Femur (tissue), 1 donor: ENCODE measurements at regions not wholly inside any gene's neighbourhood (a gene's known extent, or its start where the extent isn't known, plus 50 kb on each side); places are given as distances from the start of the nearest gene placed in this dataset.
"Not testable (repeated sequence)": the region's sequence is repeated elsewhere in the genome, so short reads cannot be mapped to it uniquely, and the experiment has no call there.

Experiments used
- DNase-seq: peaks from one replicate; pipeline ENCODE4 v3.0.0-alpha.2; 2017

DNA sequence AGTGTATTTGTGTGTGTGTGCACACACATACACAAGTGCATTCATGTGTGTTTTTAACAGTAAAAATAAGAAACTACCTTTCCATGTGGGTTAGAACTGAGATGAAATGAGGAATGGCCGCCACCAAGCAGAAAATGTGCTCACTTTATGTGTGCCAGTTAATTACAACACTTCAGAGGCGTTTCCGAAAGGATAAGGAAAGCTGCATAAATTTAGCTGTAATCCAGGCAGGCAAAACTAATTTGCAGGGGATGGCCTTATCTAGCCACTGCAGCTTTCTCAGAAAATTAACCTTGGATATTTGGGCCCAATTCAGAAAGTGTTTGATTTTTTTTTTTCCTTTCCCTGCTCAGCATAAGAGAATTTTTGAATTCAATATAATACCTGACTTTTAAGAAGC lies 328.8 kb upstream of the PHF14 start:
- DNase-seq, result no peak

DNA sequence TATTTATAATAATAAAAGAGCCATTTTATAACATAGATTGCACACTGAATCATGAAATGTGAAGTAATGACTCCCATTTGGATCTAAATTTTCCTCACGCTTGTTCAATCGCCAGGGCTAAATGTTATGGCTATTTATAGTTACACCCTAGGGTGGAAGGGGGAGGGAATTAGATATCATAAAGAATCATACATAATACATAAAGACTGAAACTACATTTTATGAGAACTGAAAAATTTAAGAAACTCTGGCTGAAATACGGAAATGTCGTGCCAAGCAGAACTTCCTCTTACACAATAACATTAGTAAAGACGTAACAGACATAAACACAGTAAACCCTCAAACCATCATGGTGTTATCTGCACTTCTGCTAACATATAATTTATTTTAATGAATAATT lies 327.5 kb upstream of the PHF14 start:
- DNase-seq, result no peak

- DNase-seq, result no peak
Observed at GRCh38 chr7:10648289-10648688, 325.4 kb upstream of the PHF14 start.

DNA sequence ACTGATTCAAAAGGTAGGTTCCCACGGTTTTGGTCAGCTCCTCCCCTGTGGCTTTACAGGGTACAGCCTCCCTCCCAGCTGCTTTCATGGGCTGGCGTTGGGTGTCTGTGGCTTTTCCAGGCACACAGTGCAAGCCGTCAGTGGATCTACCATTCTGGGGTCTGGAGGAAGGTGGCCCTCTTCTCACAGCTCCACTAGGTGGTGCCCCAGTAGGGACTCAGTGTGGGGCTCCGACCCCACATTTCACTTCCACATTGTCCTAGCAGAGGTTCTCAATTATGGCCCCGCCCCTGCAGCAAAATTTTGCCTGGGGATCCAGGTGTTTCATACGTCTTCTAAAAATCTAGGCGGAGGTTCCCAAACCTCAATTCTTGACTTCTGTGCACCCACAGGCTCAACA lies 324.6 kb upstream of the PHF14 start:
- not testable (repeated sequence) for DNase-seq

- no peak for DNase-seq
Observed at GRCh38 chr7:10655031-10655430, 318.6 kb upstream of the PHF14 start.

- no peak for DNase-seq
Observed at GRCh38 chr7:10657201-10657600, 316.5 kb upstream of the PHF14 start.

DNA sequence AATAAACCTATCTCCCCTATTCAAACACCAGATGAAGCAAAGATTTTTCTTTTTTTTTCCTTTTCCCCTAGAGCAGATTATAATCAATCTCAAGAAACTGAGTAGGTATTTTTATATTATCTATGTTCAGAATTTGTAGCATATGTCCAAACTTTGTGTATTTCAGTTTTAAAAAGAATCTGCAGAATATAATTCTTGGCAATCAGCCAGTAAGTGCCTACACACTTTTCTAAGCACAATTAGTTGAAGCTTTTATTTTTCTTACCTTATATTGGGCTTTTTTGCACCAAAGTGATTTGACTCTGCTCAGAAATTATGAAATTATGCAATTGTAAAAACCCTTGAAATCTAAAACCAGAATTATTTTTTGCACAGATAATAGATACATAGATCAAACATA lies 315.8 kb upstream of the PHF14 start:
- DNase-seq, result no peak

GRCh38 chr7:10662491-10662890 lies 311.2 kb upstream of the PHF14 start:
- DNase-seq, result no peak

DNA sequence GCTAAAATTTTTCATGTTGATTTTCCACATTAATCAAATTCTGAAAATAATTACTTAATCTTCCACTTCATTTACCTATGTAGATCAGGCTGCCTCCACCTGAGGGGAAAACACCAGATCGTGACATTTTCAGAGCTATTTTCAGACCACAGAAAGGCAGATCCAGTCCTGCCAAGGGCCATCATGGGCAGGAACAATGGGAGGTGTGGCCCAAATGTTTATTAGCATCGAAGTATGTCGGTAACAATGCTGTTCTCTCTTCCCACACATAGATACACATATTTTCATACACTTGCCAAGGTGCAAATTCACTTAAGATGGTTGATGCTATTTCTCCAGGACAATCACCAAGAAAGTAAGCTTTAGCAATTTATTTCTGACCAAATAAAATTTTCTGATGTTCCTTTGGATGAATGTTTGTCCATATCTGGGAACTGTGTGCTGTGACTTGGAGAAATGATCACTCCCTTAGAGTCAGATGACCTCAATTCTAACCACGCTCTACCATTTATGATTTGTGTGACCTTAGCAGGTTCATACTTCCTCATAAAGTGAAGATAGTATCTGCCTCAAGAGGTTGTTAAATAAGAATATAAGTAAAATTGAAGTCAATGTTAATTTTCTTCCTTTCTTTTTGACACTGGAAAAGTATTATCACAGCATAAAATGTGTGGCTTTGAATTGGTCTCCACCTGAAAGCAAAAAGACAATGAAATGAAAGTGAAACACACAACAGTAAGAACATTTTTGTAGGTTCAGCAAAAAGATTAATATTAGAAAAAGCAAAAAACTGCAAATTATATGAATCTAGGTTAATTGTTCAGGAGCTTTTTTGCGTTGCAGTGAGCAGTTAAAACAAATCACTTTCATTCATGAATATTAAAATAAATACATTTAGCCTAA lies 310.4 kb upstream of the PHF14 start:
- DNase-seq, result no peak

DNA sequence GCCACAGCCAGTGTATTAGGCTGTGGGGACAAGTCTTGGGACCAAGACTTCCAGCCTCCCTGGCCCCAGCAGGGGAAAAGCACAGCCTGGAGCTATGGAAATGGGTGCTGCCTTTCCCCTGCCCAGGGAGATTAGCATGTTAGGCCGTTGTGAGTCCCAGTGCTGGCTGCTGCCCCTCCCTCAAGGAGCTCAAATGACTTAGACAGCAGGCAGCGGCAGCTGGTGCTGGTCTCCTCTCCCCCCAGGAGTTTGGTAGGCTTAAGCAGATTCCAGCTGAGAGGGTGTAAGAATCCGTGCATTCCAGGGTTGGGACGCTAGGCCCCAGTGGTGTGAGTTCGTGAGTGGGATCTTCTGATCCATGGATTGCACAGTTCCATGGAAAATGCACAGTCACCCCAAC lies 301.5 kb upstream of the PHF14 start:
- no peak for DNase-seq

DNA sequence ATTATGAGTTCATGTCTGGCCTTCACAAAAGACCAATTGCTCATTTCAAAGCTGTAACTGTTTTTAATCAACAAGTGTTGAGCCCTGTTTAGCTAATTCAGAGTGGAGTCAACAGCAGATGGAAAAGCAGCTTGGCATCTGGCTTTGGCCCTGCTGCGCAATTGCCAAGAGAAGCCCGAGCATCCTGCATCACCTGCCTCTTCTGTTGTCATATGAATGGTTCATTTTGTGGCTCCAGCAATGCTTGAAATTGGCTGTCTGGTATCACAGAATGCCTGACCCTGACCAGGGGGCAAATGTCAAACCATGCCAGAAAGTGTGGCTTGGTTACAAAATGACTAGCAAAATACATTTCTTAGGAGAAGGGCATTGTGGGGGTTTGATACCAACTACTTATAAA lies 296.5 kb upstream of the PHF14 start:
- DNase-seq, result no peak

DNA sequence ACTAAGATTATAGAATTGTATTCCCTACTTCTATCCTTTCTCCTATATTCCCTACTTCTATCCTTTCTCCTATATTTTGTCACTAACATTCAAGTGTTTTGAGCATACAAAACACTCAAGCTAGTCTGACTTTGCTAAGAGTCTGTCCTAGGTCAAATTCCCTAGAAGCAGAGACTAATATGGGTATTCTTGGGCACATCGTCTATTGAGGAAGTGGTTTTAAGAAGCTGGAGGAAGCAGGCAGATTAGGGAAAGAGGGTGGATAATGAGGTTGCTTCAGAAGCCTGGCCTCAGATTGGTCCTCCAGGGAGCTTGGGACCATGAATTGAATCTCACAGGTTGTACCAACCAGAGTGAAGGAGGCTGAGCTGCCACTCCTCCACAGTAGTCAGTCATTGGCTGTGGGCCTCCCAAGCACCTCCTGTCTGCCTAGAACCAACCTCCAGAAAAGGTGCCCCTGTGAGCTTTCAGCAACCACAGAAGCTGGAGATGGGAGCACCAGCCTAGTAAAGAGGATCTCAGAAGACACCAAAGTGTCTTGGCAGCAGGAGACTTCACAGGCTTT lies 295.9 kb upstream of the PHF14 start:
- DNase-seq, result no peak

- no peak for DNase-seq
Observed at GRCh38 chr7:10684606-10685005, 289.1 kb upstream of the PHF14 start.

- no peak for DNase-seq
Observed at GRCh38 chr7:10685040-10685439, 288.6 kb upstream of the PHF14 start.

GRCh38 chr7:10688544-10688943 lies 285.1 kb upstream of the PHF14 start:
- DNase-seq, result no peak

- DNase-seq, result no peak
Observed at GRCh38 chr7:10696064-10696463, 277.6 kb upstream of the PHF14 start.

DNA sequence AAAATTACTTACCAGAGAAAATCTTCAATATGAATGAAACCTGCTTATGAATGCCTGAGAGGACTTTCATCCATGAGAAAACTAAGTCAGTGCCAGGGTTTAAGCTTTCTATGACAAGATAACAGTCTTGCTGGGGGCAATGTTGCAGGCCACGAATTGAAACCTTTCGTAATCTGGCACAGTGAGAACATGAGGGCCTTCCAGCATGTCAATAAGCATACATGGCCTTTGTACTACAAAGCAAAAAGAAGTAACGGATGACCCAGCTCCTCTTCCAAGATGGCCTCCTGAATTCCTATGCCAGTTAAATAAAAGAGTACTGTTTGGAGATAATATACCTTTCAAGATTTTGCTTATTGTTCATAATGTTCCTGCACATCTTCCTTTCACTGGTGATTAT lies 270.6 kb upstream of the PHF14 start:
- no peak for DNase-seq

- DNase-seq, result no peak
Observed at GRCh38 chr7:10703981-10704380, 269.7 kb upstream of the PHF14 start.

GRCh38 chr7:10704653-10705052 lies 269.0 kb upstream of the PHF14 start:
- no peak for DNase-seq

DNA sequence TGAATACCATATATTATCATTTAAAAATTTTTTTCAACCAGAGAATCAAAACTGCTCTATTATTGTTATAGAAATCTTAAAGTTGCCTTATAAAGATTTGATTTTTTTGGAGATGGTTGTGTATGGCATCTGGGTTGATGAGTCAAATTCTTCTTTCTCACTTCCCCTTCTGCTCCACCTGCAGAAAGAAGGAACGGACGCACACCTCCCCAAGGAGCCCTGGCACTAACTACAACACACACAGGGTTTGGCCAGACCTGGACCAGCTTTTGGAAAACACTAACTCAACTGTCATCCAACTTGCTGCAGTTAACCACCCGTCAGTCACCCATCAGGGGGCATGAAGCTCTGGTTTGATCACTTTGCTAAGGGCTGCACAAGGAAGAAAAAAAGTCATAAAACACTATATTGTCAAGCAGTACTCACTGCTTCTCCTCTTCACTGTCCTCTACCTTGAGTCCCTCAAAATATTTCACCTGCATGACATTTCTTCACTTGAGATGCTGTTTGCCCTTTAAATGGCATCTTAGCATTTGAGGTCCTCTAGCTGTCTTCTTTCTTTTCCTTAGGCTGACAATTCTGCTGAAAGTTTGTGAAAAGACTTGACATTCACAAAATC lies 266.7 kb upstream of the PHF14 start:
- DNase-seq, result no peak

DNA sequence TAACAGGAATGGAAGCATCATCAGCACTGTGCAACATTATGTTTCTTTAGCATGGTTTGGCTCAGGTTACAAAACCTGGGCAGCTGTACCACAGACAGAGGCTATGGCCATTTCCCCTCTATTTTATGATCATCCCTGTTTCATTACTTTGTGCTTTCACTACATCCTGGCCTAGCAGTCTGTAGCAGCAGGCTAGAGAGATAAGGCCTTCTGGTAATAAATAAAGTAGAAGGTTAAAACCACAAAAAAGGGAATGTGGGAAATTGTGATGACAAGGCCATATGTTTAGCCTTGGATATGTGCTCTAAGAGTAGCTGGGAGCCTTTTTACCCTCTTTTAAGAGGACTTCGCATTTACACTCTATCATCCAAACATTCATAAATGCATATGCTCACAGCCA lies 266.2 kb upstream of the PHF14 start:
- no peak for DNase-seq

DNA sequence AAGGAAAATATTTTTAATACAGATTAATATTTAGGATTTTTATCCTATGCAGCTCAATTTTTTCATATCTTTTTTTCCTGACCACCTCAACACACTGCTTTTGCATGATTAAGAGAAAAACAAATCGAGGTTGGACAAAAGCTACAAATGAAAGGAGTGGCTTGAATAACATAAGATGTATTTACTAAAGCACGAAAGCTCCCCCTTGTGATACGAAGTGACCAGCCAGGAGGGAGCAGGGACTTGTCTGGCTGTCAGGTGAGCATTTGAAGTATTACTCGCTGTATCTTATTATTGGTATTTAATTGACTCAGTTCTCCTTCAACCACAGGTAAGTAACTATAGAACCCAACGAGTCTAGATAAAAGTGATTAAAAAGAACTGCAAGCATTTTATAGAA lies 265.2 kb upstream of the PHF14 start:
- DNase-seq, result no peak

- no peak for DNase-seq
Observed at GRCh38 chr7:10718768-10719167, 254.9 kb upstream of the PHF14 start.

GRCh38 chr7:10720042-10720441 lies 253.6 kb upstream of the PHF14 start:
- no peak for DNase-seq
